GM12878 (cell line): ENCODE measurements at regions not wholly inside any gene's neighbourhood (a gene's known extent, or its start where the extent isn't known, plus 50 kb on each side); places are given as distances from the start of the nearest gene placed in this dataset.

Experiments
- BCL11A ChIP-seq: IDR thresholded peaks from 2 replicates; pipeline ENCODE4 v1.6.1; 2011; ENCODE audit warnings: low read depth, low read length
- CREM ChIP-seq: IDR thresholded peaks from 2 replicates; pipeline ENCODE4 v1.6.1; 2014; ENCODE audit warnings: antibody characterized with exemption, low read depth
- TF ChIP-seq, protein P1 (sequence below): IDR thresholded peaks from 2 replicates; pipeline ENCODE4 v1.6.1; 2012; ENCODE audit warnings: low read depth, low read length, improper control_type of control experiment
- TF ChIP-seq, protein P2 (sequence below): fragments of 450-650 bp; IDR thresholded peaks from 2 replicates; pipeline ENCODE4 v1.6.1; 2017; ENCODE audit warnings: mild to moderate bottlenecking, moderate library complexity
- TF ChIP-seq, protein P3 (sequence below): IDR thresholded peaks from 2 replicates; pipeline ENCODE4 v1.6.1; 2012; ENCODE audit warnings: low read depth, low read length, improper control_type of control experiment
- TF ChIP-seq, protein P4 (sequence below): fragments of 450-650 bp; IDR thresholded peaks from 2 replicates; pipeline ENCODE4 v1.6.1; 2016; ENCODE audit warnings: mild to moderate bottlenecking
- TF ChIP-seq, protein P5 (sequence below): fragments of 450-650 bp; IDR thresholded peaks from 2 replicates; pipeline ENCODE4 v1.6.1; 2017; ENCODE audit warnings: borderline replicate concordance
- TF ChIP-seq, protein P6 (sequence below): fragments of 450-650 bp; formaldehyde crosslinking; IDR thresholded peaks from 2 replicates; pipeline ENCODE4 v1.4.0; 2020; ENCODE audit warnings: mild to moderate bottlenecking, moderate library complexity

DNA sequence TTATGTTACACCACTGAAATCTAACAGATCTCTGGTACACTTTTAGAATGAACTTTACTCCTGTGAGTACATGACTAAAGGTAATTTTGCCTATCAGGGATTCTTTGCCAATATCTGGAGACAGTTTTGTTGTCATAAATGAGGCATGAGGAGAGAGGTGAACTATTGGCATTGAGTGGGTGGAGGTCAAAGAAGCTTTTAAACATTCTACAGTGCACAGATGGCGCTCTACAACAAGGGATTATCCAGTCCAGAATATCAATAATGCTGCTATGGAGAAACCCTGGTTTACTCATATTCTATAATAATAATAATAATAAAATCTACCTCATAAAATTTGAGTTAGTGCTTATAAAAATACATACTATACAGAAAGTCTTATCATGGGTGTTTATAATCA lies 702.3 kb downstream of the SI start (continued):
- TF ChIP-seq, protein P1, sequence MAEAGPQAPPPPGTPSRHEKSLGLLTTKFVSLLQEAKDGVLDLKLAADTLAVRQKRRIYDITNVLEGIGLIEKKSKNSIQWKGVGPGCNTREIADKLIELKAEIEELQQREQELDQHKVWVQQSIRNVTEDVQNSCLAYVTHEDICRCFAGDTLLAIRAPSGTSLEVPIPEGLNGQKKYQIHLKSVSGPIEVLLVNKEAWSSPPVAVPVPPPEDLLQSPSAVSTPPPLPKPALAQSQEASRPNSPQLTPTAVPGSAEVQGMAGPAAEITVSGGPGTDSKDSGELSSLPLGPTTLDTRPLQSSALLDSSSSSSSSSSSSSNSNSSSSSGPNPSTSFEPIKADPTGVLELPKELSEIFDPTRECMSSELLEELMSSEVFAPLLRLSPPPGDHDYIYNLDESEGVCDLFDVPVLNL, result no peak
- no peak for TF ChIP-seq CREM
- TF ChIP-seq, protein P2, sequence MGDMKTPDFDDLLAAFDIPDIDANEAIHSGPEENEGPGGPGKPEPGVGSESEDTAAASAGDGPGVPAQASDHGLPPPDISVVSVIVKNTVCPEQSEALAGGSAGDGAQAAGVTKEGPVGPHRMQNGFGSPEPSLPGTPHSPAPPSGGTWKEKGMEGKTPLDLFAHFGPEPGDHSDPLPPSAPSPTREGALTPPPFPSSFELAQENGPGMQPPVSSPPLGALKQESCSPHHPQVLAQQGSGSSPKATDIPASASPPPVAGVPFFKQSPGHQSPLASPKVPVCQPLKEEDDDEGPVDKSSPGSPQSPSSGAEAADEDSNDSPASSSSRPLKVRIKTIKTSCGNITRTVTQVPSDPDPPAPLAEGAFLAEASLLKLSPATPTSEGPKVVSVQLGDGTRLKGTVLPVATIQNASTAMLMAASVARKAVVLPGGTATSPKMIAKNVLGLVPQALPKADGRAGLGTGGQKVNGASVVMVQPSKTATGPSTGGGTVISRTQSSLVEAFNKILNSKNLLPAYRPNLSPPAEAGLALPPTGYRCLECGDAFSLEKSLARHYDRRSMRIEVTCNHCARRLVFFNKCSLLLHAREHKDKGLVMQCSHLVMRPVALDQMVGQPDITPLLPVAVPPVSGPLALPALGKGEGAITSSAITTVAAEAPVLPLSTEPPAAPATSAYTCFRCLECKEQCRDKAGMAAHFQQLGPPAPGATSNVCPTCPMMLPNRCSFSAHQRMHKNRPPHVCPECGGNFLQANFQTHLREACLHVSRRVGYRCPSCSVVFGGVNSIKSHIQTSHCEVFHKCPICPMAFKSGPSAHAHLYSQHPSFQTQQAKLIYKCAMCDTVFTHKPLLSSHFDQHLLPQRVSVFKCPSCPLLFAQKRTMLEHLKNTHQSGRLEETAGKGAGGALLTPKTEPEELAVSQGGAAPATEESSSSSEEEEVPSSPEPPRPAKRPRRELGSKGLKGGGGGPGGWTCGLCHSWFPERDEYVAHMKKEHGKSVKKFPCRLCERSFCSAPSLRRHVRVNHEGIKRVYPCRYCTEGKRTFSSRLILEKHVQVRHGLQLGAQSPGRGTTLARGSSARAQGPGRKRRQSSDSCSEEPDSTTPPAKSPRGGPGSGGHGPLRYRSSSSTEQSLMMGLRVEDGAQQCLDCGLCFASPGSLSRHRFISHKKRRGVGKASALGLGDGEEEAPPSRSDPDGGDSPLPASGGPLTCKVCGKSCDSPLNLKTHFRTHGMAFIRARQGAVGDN, result no peak
- TF ChIP-seq, protein P3, sequence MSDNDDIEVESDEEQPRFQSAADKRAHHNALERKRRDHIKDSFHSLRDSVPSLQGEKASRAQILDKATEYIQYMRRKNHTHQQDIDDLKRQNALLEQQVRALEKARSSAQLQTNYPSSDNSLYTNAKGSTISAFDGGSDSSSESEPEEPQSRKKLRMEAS, result no peak
- TF ChIP-seq BCL11A, result no peak
- TF ChIP-seq, protein P4, sequence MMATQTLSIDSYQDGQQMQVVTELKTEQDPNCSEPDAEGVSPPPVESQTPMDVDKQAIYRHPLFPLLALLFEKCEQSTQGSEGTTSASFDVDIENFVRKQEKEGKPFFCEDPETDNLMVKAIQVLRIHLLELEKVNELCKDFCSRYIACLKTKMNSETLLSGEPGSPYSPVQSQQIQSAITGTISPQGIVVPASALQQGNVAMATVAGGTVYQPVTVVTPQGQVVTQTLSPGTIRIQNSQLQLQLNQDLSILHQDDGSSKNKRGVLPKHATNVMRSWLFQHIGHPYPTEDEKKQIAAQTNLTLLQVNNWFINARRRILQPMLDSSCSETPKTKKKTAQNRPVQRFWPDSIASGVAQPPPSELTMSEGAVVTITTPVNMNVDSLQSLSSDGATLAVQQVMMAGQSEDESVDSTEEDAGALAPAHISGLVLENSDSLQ, result no peak
- TF ChIP-seq, protein P5, sequence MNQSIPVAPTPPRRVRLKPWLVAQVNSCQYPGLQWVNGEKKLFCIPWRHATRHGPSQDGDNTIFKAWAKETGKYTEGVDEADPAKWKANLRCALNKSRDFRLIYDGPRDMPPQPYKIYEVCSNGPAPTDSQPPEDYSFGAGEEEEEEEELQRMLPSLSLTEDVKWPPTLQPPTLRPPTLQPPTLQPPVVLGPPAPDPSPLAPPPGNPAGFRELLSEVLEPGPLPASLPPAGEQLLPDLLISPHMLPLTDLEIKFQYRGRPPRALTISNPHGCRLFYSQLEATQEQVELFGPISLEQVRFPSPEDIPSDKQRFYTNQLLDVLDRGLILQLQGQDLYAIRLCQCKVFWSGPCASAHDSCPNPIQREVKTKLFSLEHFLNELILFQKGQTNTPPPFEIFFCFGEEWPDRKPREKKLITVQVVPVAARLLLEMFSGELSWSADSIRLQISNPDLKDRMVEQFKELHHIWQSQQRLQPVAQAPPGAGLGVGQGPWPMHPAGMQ, result no peak
- TF ChIP-seq, protein P6, sequence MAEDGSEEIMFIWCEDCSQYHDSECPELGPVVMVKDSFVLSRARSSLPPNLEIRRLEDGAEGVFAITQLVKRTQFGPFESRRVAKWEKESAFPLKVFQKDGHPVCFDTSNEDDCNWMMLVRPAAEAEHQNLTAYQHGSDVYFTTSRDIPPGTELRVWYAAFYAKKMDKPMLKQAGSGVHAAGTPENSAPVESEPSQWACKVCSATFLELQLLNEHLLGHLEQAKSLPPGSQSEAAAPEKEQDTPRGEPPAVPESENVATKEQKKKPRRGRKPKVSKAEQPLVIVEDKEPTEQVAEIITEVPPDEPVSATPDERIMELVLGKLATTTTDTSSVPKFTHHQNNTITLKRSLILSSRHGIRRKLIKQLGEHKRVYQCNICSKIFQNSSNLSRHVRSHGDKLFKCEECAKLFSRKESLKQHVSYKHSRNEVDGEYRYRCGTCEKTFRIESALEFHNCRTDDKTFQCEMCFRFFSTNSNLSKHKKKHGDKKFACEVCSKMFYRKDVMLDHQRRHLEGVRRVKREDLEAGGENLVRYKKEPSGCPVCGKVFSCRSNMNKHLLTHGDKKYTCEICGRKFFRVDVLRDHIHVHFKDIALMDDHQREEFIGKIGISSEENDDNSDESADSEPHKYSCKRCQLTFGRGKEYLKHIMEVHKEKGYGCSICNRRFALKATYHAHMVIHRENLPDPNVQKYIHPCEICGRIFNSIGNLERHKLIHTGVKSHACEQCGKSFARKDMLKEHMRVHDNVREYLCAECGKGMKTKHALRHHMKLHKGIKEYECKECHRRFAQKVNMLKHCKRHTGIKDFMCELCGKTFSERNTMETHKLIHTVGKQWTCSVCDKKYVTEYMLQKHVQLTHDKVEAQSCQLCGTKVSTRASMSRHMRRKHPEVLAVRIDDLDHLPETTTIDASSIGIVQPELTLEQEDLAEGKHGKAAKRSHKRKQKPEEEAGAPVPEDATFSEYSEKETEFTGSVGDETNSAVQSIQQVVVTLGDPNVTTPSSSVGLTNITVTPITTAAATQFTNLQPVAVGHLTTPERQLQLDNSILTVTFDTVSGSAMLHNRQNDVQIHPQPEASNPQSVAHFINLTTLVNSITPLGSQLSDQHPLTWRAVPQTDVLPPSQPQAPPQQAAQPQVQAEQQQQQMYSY (CRISPR knock-in tag), result no peak
